HCT116 (cell line): ENCODE measurements at regions not wholly inside any gene's neighbourhood (a gene's known extent, or its start where the extent isn't known, plus 50 kb on each side); places are given as distances from the start of the nearest gene placed in this dataset.

ENCODE experiments used
- ATAC-seq: fragments of 200-7000 bp; cut with Tn5 transposase; 2 replicates; pipeline ENCODE4 v1.9.1; 2020; ENCODE audit warnings: mild to moderate bottlenecking, moderate library complexity
- BruUV-seq: library from RNA; stranded (reverse); fragments of 400-500 nt; replicated peaks from 2 replicates; lab custom pipeline; 2021; lab: Mats Ljungman, UMichigan
- CTCF ChIA-PET: fragments of 300-600 bp; sonication (Branson Sonifier 250); formaldehyde crosslinking; loops from one replicate; lab custom pipeline; 2021; ENCODE audit warnings: antibody characterized with exemption; lab: Charles Lee
- POLR2A ChIA-PET: fragments of 300-600, 350-600 bp; sonication (Branson Sonifier 250); formaldehyde crosslinking; loops from one replicate; lab custom pipeline; 2021; ENCODE audit warnings: antibody characterized with exemption; lab: Charles Lee
- RAD21 ChIA-PET, 2 experiments: fragments of 300-600 bp; sonication (Branson Sonifier 250); formaldehyde crosslinking; loops; one replicate each; lab custom pipeline; 2023; ENCODE audit warnings: low total read pairs in 2 of 2; ENCODE audit not compliant: uncharacterized antibody in 2 of 2, unreplicated experiment in 2 of 2, low non-redundant PET in 1 of 2; lab: Charles Lee
- DNase-seq: peaks from one replicate; pipeline ENCODE4 v3.0.0-alpha.2; 2010; ENCODE audit warnings: low read depth, low spot score
- H2AFZ ChIP-seq: fragments of 200-600 bp; shearing (Covaris generic), sonication (generic); 2 replicates; pipeline ENCODE4 v1.6.1; 2017; ENCODE audit warnings: low read depth, mixed run types, mixed read lengths, antibody characterized with exemption, low read length; ENCODE audit not compliant: poor library complexity, severe bottlenecking
- H3K27ac ChIP-seq: 2 replicates; pipeline ENCODE4 v1.5.1; 2012; ENCODE audit warnings: low read depth, low read length
- H3K27me3 ChIP-seq: fragments of 200-600 bp; sonication (generic); 2 replicates; pipeline ENCODE4 v1.6.1; 2016; ENCODE audit warnings: mixed run types, low read length, mixed read lengths; ENCODE audit not compliant: insufficient read depth
- H3K36me3 ChIP-seq, 2 experiments: fragments of 200-500 bp in 1 of 2; fragments of 200-600 bp in 1 of 2; sonication (Bioruptor generic) in 1 of 2; sonication (generic) in 1 of 2; 2 replicates each; pipeline versions ENCODE4 v1.5.1 to v1.6.1; 2014 to 2016; ENCODE audit warnings: low read length in 2 of 2, inconsistent platforms in 1 of 2, mixed read lengths in 1 of 2, mixed run types in 1 of 2; ENCODE audit not compliant: insufficient read depth in 2 of 2, control insufficient read depth in 1 of 2
- H3K4me1 ChIP-seq, 2 experiments: fragments of 200-600 bp in 1 of 2; sonication (generic) in 1 of 2; 2 replicates each; pipeline versions ENCODE4 v1.5.1 to v1.6.1; 2012 to 2017; ENCODE audit warnings: low read length in 2 of 2, inconsistent platforms in 1 of 2, mild to moderate bottlenecking in 1 of 2, mixed read lengths in 1 of 2, mixed run types in 1 of 2, moderate library complexity in 1 of 2; ENCODE audit not compliant: insufficient read depth in 2 of 2, control insufficient read depth in 1 of 2
- H3K4me2 ChIP-seq: fragments of 200-600 bp; sonication (generic); 2 replicates; pipeline ENCODE4 v1.6.1; 2017; ENCODE audit warnings: mixed run types, low read length, mixed read lengths
- H3K4me3 ChIP-seq, 2 experiments: fragments of 200-600 bp in 1 of 2; sonication (generic) in 1 of 2; replicated peaks in 1 of 2; 2 replicates each; pipeline ENCODE4 v1.5.1; 2011 to 2016; ENCODE audit warnings: low read length in 2 of 2, control low read depth in 1 of 2, low read depth in 1 of 2, mild to moderate bottlenecking in 1 of 2, mixed read lengths in 1 of 2, mixed run types in 1 of 2
- H3K79me2 ChIP-seq: fragments of 200-600 bp; sonication (generic); 2 replicates; pipeline ENCODE4 v1.6.1; 2017; ENCODE audit warnings: mild to moderate bottlenecking, mixed run types, low read length, moderate library complexity, mixed read lengths; ENCODE audit not compliant: insufficient read depth
- H3K9ac ChIP-seq: fragments of 200-600 bp; sonication (generic); 2 replicates; pipeline ENCODE4 v1.6.1; 2016; ENCODE audit warnings: low read length, mixed read lengths
- H3K9me2 ChIP-seq: fragments of 200-600 bp; sonication (generic), shearing (Covaris generic); 2 replicates; pipeline ENCODE4 v1.6.1; 2017; ENCODE audit warnings: mixed run types, mild to moderate bottlenecking, moderate library complexity; ENCODE audit not compliant: insufficient read depth
- H3K9me3 ChIP-seq, 2 experiments: fragments of 200-500 bp in 1 of 2; fragments of 200-600 bp in 1 of 2; sonication (Bioruptor generic) in 1 of 2; sonication (generic) in 1 of 2; 2 replicates each; pipeline ENCODE4 v1.6.1; 2014 to 2017; ENCODE audit warnings: low read length in 2 of 2, mixed read lengths in 2 of 2, inconsistent platforms in 1 of 2, low read depth in 1 of 2, mild to moderate bottlenecking in 1 of 2, mixed run types in 1 of 2, moderate library complexity in 1 of 2; ENCODE audit not compliant: control insufficient read depth in 1 of 2, insufficient read depth in 1 of 2
- H4K20me1 ChIP-seq: fragments of 200-600 bp; sonication (generic), shearing (Covaris generic); 2 replicates; pipeline ENCODE4 v1.6.1; 2017; ENCODE audit warnings: mixed run types, mild to moderate bottlenecking, moderate library complexity; ENCODE audit not compliant: insufficient read depth
- ATF3 ChIP-seq: IDR thresholded peaks from 2 replicates; pipeline ENCODE4 v1.6.1; 2012
- CEBPB ChIP-seq: IDR thresholded peaks from 2 replicates; pipeline ENCODE4 v1.6.1; 2012; ENCODE audit warnings: low read depth
- EGR1 ChIP-seq: IDR thresholded peaks from 2 replicates; pipeline ENCODE4 v1.6.1; 2012; ENCODE audit warnings: low read depth
- ELF1 ChIP-seq: IDR thresholded peaks from 2 replicates; pipeline ENCODE4 v1.6.1; 2012; ENCODE audit warnings: low read depth, borderline replicate concordance
- FOSL1 ChIP-seq: IDR thresholded peaks from 2 replicates; pipeline ENCODE4 v1.6.1; 2012; ENCODE audit warnings: low read depth
- POLR2A ChIP-seq: IDR thresholded peaks from 2 replicates; pipeline ENCODE4 v1.7.0; 2011; ENCODE audit warnings: borderline replicate concordance; ENCODE audit not compliant: insufficient read depth, insufficient read length; ENCODE audit errors: extremely low read depth
- POLR2AphosphoS5 ChIP-seq: IDR thresholded peaks from 2 replicates; pipeline ENCODE4 v1.6.1; 2011; ENCODE audit warnings: mild to moderate bottlenecking, low read depth, low read length, moderate library complexity
- RAD21 ChIP-seq: IDR thresholded peaks from 2 replicates; pipeline ENCODE4 v1.6.1; 2012; ENCODE audit warnings: low read depth, mild to moderate bottlenecking
- TCF7L2 ChIP-seq: IDR thresholded peaks from 2 replicates; pipeline ENCODE4 v1.7.0; 2011; ENCODE audit warnings: borderline replicate concordance, inconsistent platforms; ENCODE audit not compliant: insufficient read depth, insufficient read length; ENCODE audit errors: extremely low read depth
- ZBTB33 ChIP-seq: IDR thresholded peaks from 2 replicates; pipeline ENCODE4 v1.6.1; 2011; ENCODE audit warnings: mild to moderate bottlenecking, low read length, moderate library complexity; ENCODE audit not compliant: insufficient replicate concordance; ENCODE audit errors: extremely low read depth
- ZFX ChIP-seq: fragments of 450-650 bp; IDR thresholded peaks from 2 replicates; pipeline ENCODE4 v1.6.1; 2017
- intact Hi-C: fragments of 100-400 bp; cut with micrococcal nuclease; formaldehyde crosslinking; loops from 2 replicates; pipeline ENCODE4 v1.10.0; 2022

- Histone ChIP-seq H2AFZ (no peak overlapping the region), H3K79me2 (no peaks in the 10 kb centered on the region), H3K4me1 (peaks cover 3 to 9% of the 10 kb centered on the region in 2 experiments; a peak in 2 of 4 replicates), H3K4me2 (no peak overlapping the region), H3K9me2 (no peaks in the 10 kb centered on the region), H3K27me3 (no peaks in the 10 kb centered on the region), H4K20me1 (no peaks in the 10 kb centered on the region), H3K9ac (no peak overlapping the region), H3K9me3 (no peaks in the 10 kb centered on the region), H3K4me3 (no peak overlapping the region), H3K27ac (no peak overlapping the region), H3K36me3 (no peaks in the 10 kb centered on the region)
- ChIA-PET RAD21 (no interaction called here), CTCF (no interaction called here), POLR2A (no interaction called here)
- no TSS peak for BruUV-seq
- intact Hi-C loops = no loop called here
- no peak for DNase-seq
- no peak for ATAC-seq
- TF ChIP-seq RAD21 = no peak
- no peak for TF ChIP-seq ATF3
- TF ChIP-seq CEBPB = no peak
- no peak for TF ChIP-seq TCF7L2
- TF ChIP-seq EGR1 = no peak
- no peak for TF ChIP-seq POLR2A
- TF ChIP-seq FOSL1 = no peak
- TF ChIP-seq ELF1 = no peak
- TF ChIP-seq, all 23 proteins: peak for 0
Measured at GRCh38 chr2:19022334-19022733, 336.1 kb downstream of the OSR1 start.

- no peak for TF ChIP-seq POLR2AphosphoS5
- TF ChIP-seq ATF3 = no peak
- TF ChIP-seq FOSL1 = no peak
- TF ChIP-seq ZBTB33 = no peak
- TF ChIP-seq ZFX = no peak
- H2AFZ ChIP-seq = no peak overlapping the region
- H3K4me1 ChIP-seq = peaks cover 3 to 9% of the 10 kb centered on the region in 2 experiments; a peak in 2 of 4 replicates
- no peaks in the 10 kb centered on the region for H3K9me3 ChIP-seq
- H3K9me2 ChIP-seq = no peaks in the 10 kb centered on the region
- H3K4me3 ChIP-seq = no peak overlapping the region
- ChIA-PET POLR2A (no interaction called here), CTCF (no interaction called here), RAD21 (no interaction called here)
- H3K9ac ChIP-seq = no peak overlapping the region
- no peak for ATAC-seq
- no peaks in the 10 kb centered on the region for H3K36me3 ChIP-seq
- DNase-seq = no peak
- H3K4me2 ChIP-seq = no peak overlapping the region
- no peaks in the 10 kb centered on the region for H4K20me1 ChIP-seq
- H3K27me3 ChIP-seq = no peaks in the 10 kb centered on the region
- intact Hi-C loops = no loop called here
- BruUV-seq = no TSS peak
- no peak overlapping the region for H3K27ac ChIP-seq
- H3K79me2 ChIP-seq = no peaks in the 10 kb centered on the region
Measured at GRCh38 chr2:19021721-19022120, 336.7 kb downstream of the OSR1 start.
